Bronchial epithelial cell (primary cell): ENCODE measurements at regions not wholly inside any gene's neighbourhood (a gene's known extent, or its start where the extent isn't known, plus 50 kb on each side); places are given as distances from the start of the nearest gene placed in this dataset.
"Not testable (repeated sequence)": the region's sequence is repeated elsewhere in the genome, so short reads cannot be mapped to it uniquely, and the experiment has no call there.

Experiments used
- DNase-seq: peaks from one replicate; pipeline ENCODE4 v3.0.0-alpha.2; 2010; ENCODE audit warnings: low read depth
- FAIRE-seq: peaks from 2 replicates; lab custom pipeline; 2011; peaks lifted over from hg19 to GRCh38; lab: Jason Lieb, UNC
- H3K27me3 ChIP-seq: 2 replicates; pipeline ENCODE4 v1.5.1; 2011; ENCODE audit warnings: low read length; ENCODE audit not compliant: control insufficient read depth, insufficient read depth
- H3K36me3 ChIP-seq: 2 replicates; pipeline ENCODE4 v1.5.1; 2011; ENCODE audit warnings: low read length; ENCODE audit not compliant: control insufficient read depth, insufficient read depth
- H3K4me3 ChIP-seq: 2 replicates; pipeline ENCODE4 v1.5.1; 2011; ENCODE audit warnings: mild to moderate bottlenecking, low read depth, low read length, control low read depth
- CTCF ChIP-seq: IDR thresholded peaks from 2 replicates; pipeline ENCODE4 v1.5.1; 2011; ENCODE audit warnings: mild to moderate bottlenecking, moderate library complexity, low read length, control low read depth, inconsistent platforms; ENCODE audit not compliant: insufficient read depth, severe bottlenecking

- DNase-seq (no peak), FAIRE-seq (no peak)
- Histone ChIP-seq H3K36me3 (no peaks in the 10 kb centered on the region), H3K27me3 (no peaks in the 10 kb centered on the region), H3K4me3 (no peak overlapping the region)
- no peak for TF ChIP-seq CTCF
Measured at GRCh38 chr1:214762902-214763301, 159.9 kb downstream of the CENPF start.

GRCh38 chr1:214764502-214764901 lies 161.5 kb downstream of the CENPF start:
- no peak for TF ChIP-seq CTCF
- Histone ChIP-seq H3K36me3 (no peaks in the 10 kb centered on the region), H3K27me3 (no peaks in the 10 kb centered on the region), H3K4me3 (no peak overlapping the region)
- DNase-seq: no peak
- no peak for FAIRE-seq

GRCh38 chr1:214767221-214767620 lies 164.2 kb downstream of the CENPF start:
- TF ChIP-seq CTCF: no peak
- no peak for FAIRE-seq
- no peak for DNase-seq
- H3K36me3 ChIP-seq: no peaks in the 10 kb centered on the region
- H3K27me3 ChIP-seq: no peaks in the 10 kb centered on the region
- no peak overlapping the region for H3K4me3 ChIP-seq

GRCh38 chr1:214769666-214770065 lies 166.7 kb downstream of the CENPF start:
- not testable (repeated sequence) for FAIRE-seq, H3K36me3 ChIP-seq, H3K27me3 ChIP-seq, DNase-seq, H3K4me3 ChIP-seq

- DNase-seq (no peak), FAIRE-seq (no peak)
- H3K4me3 ChIP-seq: no peak overlapping the region
- no peaks in the 10 kb centered on the region for H3K27me3 ChIP-seq
- H3K36me3 ChIP-seq: no peaks in the 10 kb centered on the region
- TF ChIP-seq CTCF: no peak
Measured at GRCh38 chr1:214777364-214777763, 174.4 kb downstream of the CENPF start.

- FAIRE-seq (no peak), DNase-seq (no peak)
- no peaks in the 10 kb centered on the region for H3K36me3 ChIP-seq
- no peaks in the 10 kb centered on the region for H3K27me3 ChIP-seq
- no peak overlapping the region for H3K4me3 ChIP-seq
- no peak for TF ChIP-seq CTCF
Measured at GRCh38 chr1:214791961-214792360, 189.0 kb downstream of the CENPF start.
